ENCODE measurements at regions not wholly inside any gene's neighbourhood (a gene's known extent, or its start where the extent isn't known, plus 50 kb on each side); places are given as distances from the start of the nearest gene placed in this dataset.
A peak's percentile ranks its signal among the peaks of the same experiment; 100 is the strongest.

GRCh38 chr5:67289763-67290521 is 93.3 kb upstream of the CD180 start:
- H3K4me3 ChIP-seq (ENCODE audit: low read depth, low read length), result no peak overlapping the region

- no peak overlapping the region for H3K4me3 ChIP-seq (ENCODE audit: low read depth, low read length)
These were observed 91.1 kb upstream of the CD180 start for GRCh38 chr5:67287510-67288268.

- H3K4me3 ChIP-seq (ENCODE audit: low read depth, low read length), result no peak overlapping the region
These were observed 89.4 kb upstream of the CD180 start for GRCh38 chr5:67286006-67286405.

- no peak overlapping the region for H3K4me3 ChIP-seq (ENCODE audit: low read depth, low read length)
These were observed 87.4 kb upstream of the CD180 start for GRCh38 chr5:67283988-67284487.

- no peak overlapping the region for H3K4me3 ChIP-seq (ENCODE audit: low read depth, low read length)
These were observed 86.8 kb upstream of the CD180 start for GRCh38 chr5:67283275-67283987.

GRCh38 chr5:67281874-67282273 is 85.3 kb upstream of the CD180 start:
- no peak overlapping the region for H3K4me3 ChIP-seq (ENCODE audit: low read depth, low read length)

GRCh38 chr5:67273689-67274356 is 77.2 kb upstream of the CD180 start:
- no peak overlapping the region for H3K4me3 ChIP-seq (ENCODE audit: low read depth, low read length)

- no peak overlapping the region for H3K4me3 ChIP-seq (ENCODE audit: low read depth, low read length)
These were observed 76.0 kb upstream of the CD180 start for GRCh38 chr5:67272453-67273130.

GRCh38 chr5:67268231-67269021 is 71.8 kb upstream of the CD180 start:
- peak overlapping the region; percentile 2 for H3K4me3 ChIP-seq (ENCODE audit: low read depth, low read length)

GRCh38 chr5:67267512-67268216 is 71.1 kb upstream of the CD180 start:
- peak overlapping the region; percentile 2 for H3K4me3 ChIP-seq (ENCODE audit: low read depth, low read length)

- H3K4me3 ChIP-seq (ENCODE audit: low read depth, low read length), result no peak overlapping the region
These were observed 70.2 kb upstream of the CD180 start for GRCh38 chr5:67266654-67267350.

- no peak overlapping the region for H3K4me3 ChIP-seq (ENCODE audit: low read depth, low read length)
These were observed 69.4 kb upstream of the CD180 start for GRCh38 chr5:67265951-67266350.

GRCh38 chr5:67263656-67264408 is 67.2 kb upstream of the CD180 start:
- H3K4me3 ChIP-seq (ENCODE audit: low read depth, low read length), result no peak overlapping the region

GRCh38 chr5:67262956-67263355 is 66.4 kb upstream of the CD180 start:
- H3K4me3 ChIP-seq (ENCODE audit: low read depth, low read length), result no peak overlapping the region

GRCh38 chr5:67262206-67262605 is 65.6 kb upstream of the CD180 start:
- no peak overlapping the region for H3K4me3 ChIP-seq (ENCODE audit: low read depth, low read length)

GRCh38 chr5:67259548-67260215 is 63.1 kb upstream of the CD180 start:
- no peak overlapping the region for H3K4me3 ChIP-seq (ENCODE audit: low read depth, low read length)

- no peak overlapping the region for H3K4me3 ChIP-seq (ENCODE audit: low read depth, low read length)
These were observed 60.9 kb upstream of the CD180 start for GRCh38 chr5:67257500-67257899.
